Loucy (cell line): ENCODE measurements at regions not wholly inside any gene's neighbourhood (a gene's known extent, or its start where the extent isn't known, plus 50 kb on each side); places are given as distances from the start of the nearest gene placed in this dataset.

ENCODE experiments used
- H2AFZ ChIP-seq: fragments of 200-600 bp; sonication (generic); 2 replicates; pipeline ENCODE4 v1.6.0; 2016; ENCODE audit warnings: antibody characterized with exemption, mild to moderate bottlenecking, low read length, moderate library complexity
- H3F3A ChIP-seq: fragments of 200-600 bp; 2 replicates; pipeline ENCODE4 v1.6.0; 2016; ENCODE audit warnings: antibody characterized with exemption, low read depth, mild to moderate bottlenecking
- H3K27me3 ChIP-seq: fragments of 200-600 bp; sonication (generic); 2 replicates; pipeline ENCODE4 v1.6.1; 2014; ENCODE audit warnings: low read length, mild to moderate bottlenecking; ENCODE audit not compliant: insufficient read depth, poor library complexity, severe bottlenecking
- H3K36me3 ChIP-seq: fragments of 200-600 bp; sonication (generic); 2 replicates; pipeline ENCODE4 v1.6.1; 2016; ENCODE audit warnings: low read length; ENCODE audit not compliant: insufficient read depth
- H3K4me1 ChIP-seq: fragments of 200-600 bp; sonication (generic); 2 replicates; pipeline ENCODE4 v1.5.1; 2014; ENCODE audit warnings: low read length, mild to moderate bottlenecking; ENCODE audit not compliant: insufficient read depth, poor library complexity, severe bottlenecking
- H3K4me2 ChIP-seq: fragments of 200-600 bp; sonication (generic); 2 replicates; pipeline ENCODE4 v1.6.0; 2014; ENCODE audit warnings: antibody characterized with exemption, low read length, low read depth, mild to moderate bottlenecking; ENCODE audit not compliant: poor library complexity, severe bottlenecking
- H3K4me3 ChIP-seq: fragments of 200-600 bp; sonication (generic); 2 replicates; pipeline ENCODE4 v1.5.1; 2014; ENCODE audit warnings: low read length, mild to moderate bottlenecking, mixed read lengths; ENCODE audit not compliant: poor library complexity, severe bottlenecking
- H3K79me2 ChIP-seq: fragments of 200-600 bp; sonication (generic); 2 replicates; pipeline ENCODE4 v1.6.1; 2014; ENCODE audit warnings: low read length; ENCODE audit not compliant: insufficient read depth
- H3K9ac ChIP-seq: fragments of 200-600 bp; sonication (generic); 2 replicates; pipeline ENCODE4 v1.6.0; 2014; ENCODE audit warnings: mild to moderate bottlenecking, low read depth, low read length, moderate library complexity; ENCODE audit not compliant: poor library complexity, severe bottlenecking
- H3K9me2 ChIP-seq: fragments of 200-600 bp; sonication (generic); replicated peaks from 2 replicates; pipeline ENCODE4 v1.6.1; 2016; ENCODE audit warnings: low read depth, low read length, mixed read lengths
- H3K9me3 ChIP-seq: fragments of 200-600 bp; sonication (generic); 2 replicates; pipeline ENCODE4 v1.6.1; 2014; ENCODE audit warnings: mild to moderate bottlenecking, antibody characterized with exemption, low read length, low read depth; ENCODE audit not compliant: insufficient read depth
- H4K20me1 ChIP-seq: fragments of 200-600 bp; sonication (generic); 2 replicates; pipeline ENCODE4 v1.6.0; 2014; ENCODE audit warnings: antibody characterized with exemption, low read length, mild to moderate bottlenecking; ENCODE audit not compliant: insufficient read depth, poor library complexity, severe bottlenecking
- CTCF ChIP-seq: fragments of 200-600 bp; sonication (generic); conservative IDR thresholded peaks from 2 replicates; pipeline ENCODE4 v1.5.1; 2014; ENCODE audit warnings: mild to moderate bottlenecking, antibody characterized with exemption, low read length
- EZH2phosphoT487 ChIP-seq: fragments of 200-600 bp; IDR thresholded peaks from 2 replicates; pipeline ENCODE4 v1.6.1; 2018; ENCODE audit warnings: antibody characterized with exemption, mild to moderate bottlenecking, moderate library complexity, borderline replicate concordance

- H3K9ac ChIP-seq, result no peak overlapping the region
- no peaks in the 10 kb centered on the region for H3K27me3 ChIP-seq
- H3K79me2 ChIP-seq, result no peaks in the 10 kb centered on the region
- no peaks in the 10 kb centered on the region for H3K9me3 ChIP-seq
- no peak overlapping the region for H2AFZ ChIP-seq
- no peak overlapping the region for H3K4me3 ChIP-seq
- no peak for TF ChIP-seq EZH2phosphoT487
- no peak for TF ChIP-seq CTCF
- H3K4me2 ChIP-seq, result no peak overlapping the region
- no peaks in the 10 kb centered on the region for H4K20me1 ChIP-seq
- no peaks in the 10 kb centered on the region for H3K4me1 ChIP-seq
- no peaks in the 10 kb centered on the region for H3F3A ChIP-seq
- no peaks in the 10 kb centered on the region for H3K9me2 ChIP-seq
- H3K36me3 ChIP-seq, result no peaks in the 10 kb centered on the region
These were observed 1040.5 kb downstream of the DTWD2 start for GRCh38 chr5:117947836-117948235.

- no peaks in the 10 kb centered on the region for H3K9me2 ChIP-seq
- no peak for TF ChIP-seq EZH2phosphoT487
- TF ChIP-seq CTCF, result no peak
- no peaks in the 10 kb centered on the region for H3K36me3 ChIP-seq
- no peaks in the 10 kb centered on the region for H3K9me3 ChIP-seq
- no peaks in the 10 kb centered on the region for H4K20me1 ChIP-seq
- H3K4me3 ChIP-seq, result no peak overlapping the region
- H3K79me2 ChIP-seq, result no peaks in the 10 kb centered on the region
- H2AFZ ChIP-seq, result no peak overlapping the region
- no peak overlapping the region for H3K9ac ChIP-seq
- no peaks in the 10 kb centered on the region for H3F3A ChIP-seq
- no peaks in the 10 kb centered on the region for H3K27me3 ChIP-seq
- H3K4me1 ChIP-seq, result no peaks in the 10 kb centered on the region
- no peak overlapping the region for H3K4me2 ChIP-seq
These were observed 1041.2 kb downstream of the DTWD2 start for GRCh38 chr5:117947121-117947520.

GRCh38 chr5:117945258-117945657 is 1043.1 kb downstream of the DTWD2 start:
- TF ChIP-seq EZH2phosphoT487 (no peak), CTCF (no peak)
- no peaks in the 10 kb centered on the region for H3F3A ChIP-seq

More at GRCh38 chr5:117945258-117945657, 1043.1 kb downstream of the DTWD2 start:
- H2AFZ ChIP-seq, result no peak overlapping the region
- no peak overlapping the region for H3K4me3 ChIP-seq
- H3K79me2 ChIP-seq, result no peaks in the 10 kb centered on the region
- no peak overlapping the region for H3K4me2 ChIP-seq
- no peaks in the 10 kb centered on the region for H3K4me1 ChIP-seq
- H3K27me3 ChIP-seq, result no peaks in the 10 kb centered on the region
- no peaks in the 10 kb centered on the region for H3K9me2 ChIP-seq
- no peaks in the 10 kb centered on the region for H3K36me3 ChIP-seq
- no peaks in the 10 kb centered on the region for H4K20me1 ChIP-seq
- H3K9me3 ChIP-seq, result no peaks in the 10 kb centered on the region
- no peak overlapping the region for H3K9ac ChIP-seq
